GM19240 (cell line): ENCODE measurements at regions not wholly inside any gene's neighbourhood (a gene's known extent, or its start where the extent isn't known, plus 50 kb on each side); places are given as distances from the start of the nearest gene placed in this dataset.
"Not testable (repeated sequence)": the region's sequence is repeated elsewhere in the genome, so short reads cannot be mapped to it uniquely, and the experiment has no call there.

Experiments
- DNase-seq: peaks from one replicate; pipeline ENCODE4 v3.0.0; 2011; ENCODE audit warnings: low spot score; ENCODE audit not compliant: insufficient read length

GRCh38 chr12:46711756-46712155, 114.0 kb downstream of the SLC38A4 start:
- no peak for DNase-seq

- no peak for DNase-seq
Observed at GRCh38 chr12:46710125-46710743, 115.6 kb downstream of the SLC38A4 start.

- DNase-seq: no peak
Observed at GRCh38 chr12:46702581-46703344, 123.0 kb downstream of the SLC38A4 start.

DNA sequence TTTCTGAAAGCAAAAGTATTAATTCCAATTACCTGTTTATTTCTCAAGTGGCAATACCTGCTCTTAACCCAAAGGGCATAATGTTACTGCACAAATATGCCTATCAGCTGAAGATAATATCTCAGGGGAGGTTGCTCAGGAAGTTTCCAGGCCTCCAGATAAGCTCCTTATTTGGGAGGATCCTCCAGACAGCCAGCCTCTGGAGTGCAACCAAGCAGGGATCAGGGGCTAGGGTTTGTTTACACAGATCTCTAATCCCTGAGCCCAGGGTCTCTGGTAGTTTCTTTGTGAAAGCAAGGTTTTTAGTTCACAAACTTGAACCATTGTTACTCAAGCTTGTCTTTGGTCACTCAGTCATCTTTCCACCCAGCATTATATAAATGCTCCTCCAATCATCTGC, 124.4 kb downstream of the SLC38A4 start:
- no peak for DNase-seq

- DNase-seq: no peak
Observed at GRCh38 chr12:46699986-46700385, 125.8 kb downstream of the SLC38A4 start.

- DNase-seq: no peak
Observed at GRCh38 chr12:46698003-46698402, 127.8 kb downstream of the SLC38A4 start.

GRCh38 chr12:46693518-46693917, 132.3 kb downstream of the SLC38A4 start:
- no peak for DNase-seq

DNA sequence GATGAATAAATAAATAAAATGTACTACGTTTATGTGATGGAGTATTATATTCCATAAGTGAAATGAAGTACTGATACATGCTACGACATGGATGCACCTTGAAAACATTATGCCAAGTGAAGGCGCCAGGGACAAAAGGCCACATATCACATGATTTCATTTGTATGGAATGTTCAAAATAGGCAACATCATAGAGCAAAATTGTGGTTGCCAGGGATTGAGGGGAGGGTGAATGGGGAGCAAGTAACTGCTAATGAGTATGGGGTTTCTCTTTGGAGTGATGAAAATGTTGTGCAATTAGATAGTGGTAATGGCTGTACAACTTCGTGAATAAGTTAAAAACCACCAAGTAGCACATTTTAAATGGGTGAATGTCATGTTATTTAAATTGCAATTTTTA, 132.8 kb downstream of the SLC38A4 start:
- no peak for DNase-seq

- DNase-seq: no peak
Observed at GRCh38 chr12:46692606-46693005, 133.2 kb downstream of the SLC38A4 start.

- DNase-seq: no peak
Observed at GRCh38 chr12:46686267-46686942, 139.4 kb downstream of the SLC38A4 start.

DNA sequence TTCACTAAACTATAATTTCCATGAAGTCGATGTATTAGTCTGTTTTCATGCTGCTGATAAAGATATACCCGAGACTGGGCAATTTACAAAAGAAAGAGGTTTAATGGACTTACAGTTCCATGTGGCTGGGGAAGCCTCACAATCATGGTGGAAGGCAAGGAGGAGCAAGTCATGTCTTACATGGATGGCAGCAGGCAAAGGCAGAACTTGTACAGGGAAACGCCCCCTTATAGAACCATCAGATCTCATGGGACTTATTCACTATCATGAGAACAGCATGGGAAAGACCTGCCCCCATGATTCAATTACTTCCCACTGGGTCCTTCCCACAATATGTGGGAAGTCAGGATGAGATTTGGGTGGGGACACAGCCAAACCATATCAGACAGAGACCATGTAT, 141.6 kb downstream of the SLC38A4 start:
- DNase-seq: not testable (repeated sequence)

DNA sequence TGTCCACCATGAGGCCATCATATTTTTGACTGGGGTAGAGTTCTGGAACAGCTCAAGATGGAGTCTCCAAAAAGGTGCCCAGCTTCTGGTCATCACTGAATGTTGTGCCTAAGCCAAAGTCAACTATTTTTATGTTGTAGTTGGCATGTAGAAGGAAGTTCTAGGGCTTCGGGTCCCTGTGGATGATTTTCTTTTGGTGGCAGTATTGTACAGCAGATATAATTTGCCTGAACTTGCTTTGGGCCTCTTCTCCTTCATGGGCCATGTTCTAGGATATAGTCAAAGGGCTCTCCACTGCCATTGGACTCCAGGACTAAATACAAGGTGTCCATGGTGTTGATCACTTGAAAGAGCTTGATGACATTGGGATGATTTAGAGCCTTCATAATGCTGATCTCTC, 143.6 kb downstream of the SLC38A4 start:
- no peak for DNase-seq

DNA sequence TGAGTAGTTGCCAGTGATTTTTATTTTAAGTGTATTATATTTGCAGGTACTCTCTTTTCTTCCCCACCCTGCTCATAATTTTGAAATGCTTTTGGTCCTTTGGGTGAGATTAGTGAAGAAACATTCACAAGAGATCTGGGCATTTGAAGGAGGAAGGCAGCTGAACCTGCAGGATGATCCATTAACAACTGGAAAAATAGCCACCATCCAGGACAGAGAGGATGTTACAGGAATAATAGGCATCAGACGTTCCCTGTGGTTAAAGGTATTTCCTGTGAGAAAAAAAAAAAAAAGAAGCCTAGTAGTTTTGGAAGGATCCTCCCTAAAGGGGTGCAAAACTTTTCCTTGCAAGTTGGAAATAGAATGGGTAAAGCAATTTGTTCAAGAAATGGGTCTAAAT, 145.3 kb downstream of the SLC38A4 start:
- no peak for DNase-seq

GRCh38 chr12:46679754-46680153, 146.0 kb downstream of the SLC38A4 start:
- DNase-seq: no peak

- DNase-seq: no peak
Observed at GRCh38 chr12:46678426-46678825, 147.4 kb downstream of the SLC38A4 start.

GRCh38 chr12:46677749-46678148, 148.0 kb downstream of the SLC38A4 start:
- no peak for DNase-seq

GRCh38 chr12:46676797-46677520, 148.8 kb downstream of the SLC38A4 start:
- no peak for DNase-seq

GRCh38 chr12:46676396-46676795, 149.4 kb downstream of the SLC38A4 start:
- DNase-seq: no peak

DNA sequence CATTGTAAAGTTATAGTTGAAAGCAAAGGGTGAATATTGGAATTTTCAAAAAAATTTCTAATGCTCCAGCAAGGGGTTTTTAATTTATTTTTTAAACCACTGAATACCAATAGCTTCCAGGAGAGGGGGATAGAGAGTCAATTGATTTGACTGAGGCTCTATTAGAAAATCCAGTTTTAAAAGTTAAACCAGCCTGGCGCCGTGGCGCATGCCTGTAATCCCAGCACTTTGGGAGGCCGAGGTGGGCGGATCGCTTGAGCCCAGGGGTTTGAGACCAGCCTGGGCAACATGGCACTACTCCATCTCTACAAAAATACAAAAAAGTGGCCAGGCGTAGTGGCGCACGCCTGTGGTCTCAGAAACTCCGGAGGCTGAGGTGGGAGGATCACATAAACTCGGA, 150.1 kb downstream of the SLC38A4 start:
- no peak for DNase-seq

- no peak for DNase-seq
Observed at GRCh38 chr12:46674800-46675199, 151.0 kb downstream of the SLC38A4 start.

GRCh38 chr12:46674129-46674528, 151.7 kb downstream of the SLC38A4 start:
- no peak for DNase-seq

GRCh38 chr12:46671102-46671501, 154.7 kb downstream of the SLC38A4 start:
- DNase-seq: no peak
